A673 (cell line): ENCODE measurements at regions not wholly inside any gene's neighbourhood (a gene's known extent, or its start where the extent isn't known, plus 50 kb on each side); places are given as distances from the start of the nearest gene placed in this dataset.

Source experiments
- BruUV-seq: library from RNA; stranded (reverse); fragments of 400-500 nt; replicated peaks from 2 replicates; lab custom pipeline; 2021; lab: Mats Ljungman, UMichigan
- CTCF ChIA-PET: fragments of 300-600 bp; sonication (Branson Sonifier 250); formaldehyde crosslinking; loops from one replicate; lab custom pipeline; 2022; ENCODE audit warnings: antibody characterized with exemption; lab: Charles Lee
- POLR2A ChIA-PET: fragments of 300-600 bp; sonication (Branson Sonifier 250); formaldehyde crosslinking; loops from one replicate; lab custom pipeline; 2022; ENCODE audit warnings: antibody characterized with exemption; ENCODE audit not compliant: low non-redundant PET; lab: Charles Lee
- DNase-seq: peaks from one replicate; pipeline ENCODE4 v3.0.0-alpha.2; 2015; ENCODE audit warnings: low spot score
- H3K27ac ChIP-seq: fragments of 200-600 bp; sonication (generic); 2 replicates; pipeline ENCODE4 v1.5.1; 2016; ENCODE audit warnings: mixed run types, low read depth, mild to moderate bottlenecking, mixed read lengths, antibody characterized with exemption, low read length; ENCODE audit not compliant: poor library complexity, severe bottlenecking
- H3K27me3 ChIP-seq: fragments of 200-600 bp; sonication (generic); replicated peaks from 2 replicates; pipeline ENCODE4 v1.6.1; 2017; ENCODE audit warnings: mixed run types, low read depth, mild to moderate bottlenecking, mixed read lengths, antibody characterized with exemption, low read length; ENCODE audit not compliant: insufficient read depth, poor library complexity
- H3K36me3 ChIP-seq: fragments of 200-600 bp; sonication (generic); 2 replicates; pipeline ENCODE4 v1.6.1; 2016; ENCODE audit warnings: mixed run types, mild to moderate bottlenecking, mixed read lengths, antibody characterized with exemption, low read length; ENCODE audit not compliant: insufficient read depth, poor library complexity, severe bottlenecking
- H3K4me1 ChIP-seq: fragments of 200-600 bp; sonication (generic); 2 replicates; pipeline ENCODE4 v1.6.1; 2017; ENCODE audit warnings: mixed run types, mild to moderate bottlenecking, mixed read lengths, antibody characterized with exemption, low read length; ENCODE audit not compliant: insufficient read depth, poor library complexity, severe bottlenecking
- H3K4me3 ChIP-seq: fragments of 200-600 bp; sonication (generic); 2 replicates; pipeline ENCODE4 v1.5.1; 2016; ENCODE audit warnings: low read depth, mixed run types, mild to moderate bottlenecking, mixed read lengths, low read length; ENCODE audit not compliant: poor library complexity, severe bottlenecking
- H3K9me3 ChIP-seq: fragments of 200-600 bp; sonication (generic); 2 replicates; pipeline ENCODE4 v1.6.1; 2016; ENCODE audit warnings: mixed run types, low read depth, mild to moderate bottlenecking, mixed read lengths, antibody characterized with exemption, low read length; ENCODE audit not compliant: poor library complexity, severe bottlenecking
- CTCF ChIP-seq: fragments of 300-800, 200-600 bp; sonication (generic); conservative IDR thresholded peaks from 2 replicates; pipeline ENCODE4 v1.5.1; 2017; ENCODE audit warnings: low read depth, mild to moderate bottlenecking, antibody characterized with exemption, low read length, moderate library complexity, mixed read lengths
- EZH2 ChIP-seq: fragments of 200-600 bp; sonication (generic); IDR thresholded peaks from 2 replicates; pipeline ENCODE4 v1.6.1; 2017; ENCODE audit warnings: borderline replicate concordance, low read depth, mild to moderate bottlenecking, mixed read lengths, antibody characterized with exemption, low read length; ENCODE audit not compliant: poor library complexity, severe bottlenecking
- intact Hi-C: fragments of 100-400 bp; cut with micrococcal nuclease; formaldehyde crosslinking; loops from one replicate; pipeline ENCODE4 v1.10.0; 2022; ENCODE audit not compliant: unreplicated experiment

GRCh38 chr7:46387646-46388045 lies 466.6 kb upstream of the IGFBP3 start:
- no peaks in the 10 kb centered on the region for H3K9me3 ChIP-seq
- BruUV-seq = no TSS peak
- H3K36me3 ChIP-seq = no peaks in the 10 kb centered on the region
- CTCF ChIA-PET = no interaction called here
- H3K27ac ChIP-seq = no peak overlapping the region
- no peaks in the 10 kb centered on the region for H3K4me1 ChIP-seq
- POLR2A ChIA-PET = no interaction called here
- H3K4me3 ChIP-seq = no peak overlapping the region
- no peaks in the 10 kb centered on the region for H3K27me3 ChIP-seq
- TF ChIP-seq EZH2 (no peak), CTCF (no peak)
- DNase-seq = no peak
- intact Hi-C loops = no loop called here

GRCh38 chr7:46386428-46387399 lies 465.6 kb upstream of the IGFBP3 start:
- H3K4me1 ChIP-seq = no peaks in the 10 kb centered on the region
- no peak overlapping the region for H3K4me3 ChIP-seq
- no peak for TF ChIP-seq EZH2
- POLR2A ChIA-PET = no interaction called here
- no peaks in the 10 kb centered on the region for H3K9me3 ChIP-seq
- BruUV-seq = no TSS peak
- intact Hi-C loops = no loop called here
- no peak overlapping the region for H3K27ac ChIP-seq
- no peak for DNase-seq
- no peaks in the 10 kb centered on the region for H3K27me3 ChIP-seq
- no peaks in the 10 kb centered on the region for H3K36me3 ChIP-seq
- CTCF ChIA-PET = no interaction called here

GRCh38 chr7:46385662-46386309 lies 464.7 kb upstream of the IGFBP3 start:
- intact Hi-C loops = no loop called here
- Histone ChIP-seq H3K27me3 (no peaks in the 10 kb centered on the region), H3K4me3 (no peak overlapping the region), H3K27ac (no peak overlapping the region), H3K9me3 (no peaks in the 10 kb centered on the region), H3K36me3 (no peaks in the 10 kb centered on the region), H3K4me1 (no peaks in the 10 kb centered on the region)
- no peak for DNase-seq
- TF ChIP-seq CTCF (no peak), EZH2 (no peak)
- BruUV-seq = no TSS peak
- ChIA-PET CTCF (no interaction called here), POLR2A (no interaction called here)
